Stimulated activated naive CD8-positive, alpha-beta T cell treated with anti-CD3 and anti-CD28 coated beads, Interleukin-15, Interleukin-2, amounts not matched to agents 100 ng/mL and 50 ng/mL, for 24 hours (primary cell): ENCODE measurements at regions not wholly inside any gene's neighbourhood (a gene's known extent, or its start where the extent isn't known, plus 50 kb on each side); places are given as distances from the start of the nearest gene placed in this dataset.
"Not testable (repeated sequence)": the region's sequence is repeated elsewhere in the genome, so short reads cannot be mapped to it uniquely, and the experiment has no call there.

Experiments
- H3K27ac Mint-ChIP-seq: one replicate; pipeline ENCODE4 v1.8.0; 2021; ENCODE audit warnings: mild to moderate bottlenecking, mixed read lengths
- H3K27me3 Mint-ChIP-seq: one replicate; pipeline ENCODE4 v1.8.0; 2021; ENCODE audit warnings: mixed read lengths
- H3K36me3 Mint-ChIP-seq: one replicate; pipeline ENCODE4 v1.8.0; 2021; ENCODE audit warnings: low read depth, mixed read lengths
- H3K4me1 Mint-ChIP-seq: one replicate; pipeline ENCODE4 v1.8.0; 2021; ENCODE audit warnings: low read depth, mixed read lengths
- H3K4me3 Mint-ChIP-seq: one replicate; pipeline ENCODE4 v1.8.0; 2021; ENCODE audit warnings: mild to moderate bottlenecking, mixed read lengths
- H3K9me3 Mint-ChIP-seq: one replicate; pipeline ENCODE4 v1.8.0; 2021; ENCODE audit warnings: mixed read lengths

DNA sequence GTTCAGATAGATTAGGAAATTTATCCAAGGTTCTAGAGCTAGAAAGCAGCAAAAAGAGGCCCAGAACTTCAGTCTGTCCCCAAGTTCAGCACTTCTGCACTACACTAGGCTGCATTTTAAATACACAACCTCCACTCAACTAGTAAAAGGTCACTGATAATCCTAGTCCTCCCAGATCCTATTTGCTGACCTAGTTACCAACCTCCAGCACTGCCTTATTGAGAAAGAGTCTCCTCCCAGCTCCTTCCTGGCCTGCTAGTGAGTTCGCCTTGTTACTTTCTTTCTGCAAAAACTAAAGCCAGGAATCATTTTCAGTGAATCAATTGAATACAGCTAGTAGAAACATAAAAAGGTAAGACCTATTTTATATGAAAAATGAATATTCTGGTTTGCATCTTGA is 84.1 kb upstream of the ZNF800 start:
- peaks cover 17% of the 10 kb centered on the region for H3K4me1 Mint-ChIP-seq
- H3K4me3 Mint-ChIP-seq: no peak overlapping the region
- no peak overlapping the region for H3K27ac Mint-ChIP-seq
- H3K9me3 Mint-ChIP-seq: no peaks in the 10 kb centered on the region
- H3K36me3 Mint-ChIP-seq: no peaks in the 10 kb centered on the region
- peaks cover 8% of the 10 kb centered on the region for H3K27me3 Mint-ChIP-seq

DNA sequence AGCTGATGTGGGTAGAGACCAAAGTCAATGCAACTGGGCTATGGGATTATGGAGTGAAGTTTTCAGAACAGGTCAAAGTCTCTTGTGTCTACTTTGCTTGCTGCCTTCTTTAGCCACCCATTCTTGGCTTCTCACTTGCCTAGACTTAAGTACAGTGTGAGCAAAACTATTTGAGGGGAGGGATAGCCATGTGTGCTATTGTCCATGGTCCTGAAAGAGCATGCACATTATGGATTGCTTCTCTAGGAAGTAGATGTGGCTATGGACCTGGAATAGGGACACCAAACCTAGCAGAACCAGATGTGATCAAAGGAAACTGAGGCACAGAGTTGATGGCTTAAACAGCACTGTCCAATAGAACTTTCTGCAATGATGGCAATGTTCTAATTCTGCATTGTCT is 81.9 kb upstream of the ZNF800 start:
- H3K36me3 Mint-ChIP-seq: no peaks in the 10 kb centered on the region
- H3K9me3 Mint-ChIP-seq: no peaks in the 10 kb centered on the region
- H3K27me3 Mint-ChIP-seq: peaks cover 8% of the 10 kb centered on the region
- H3K4me3 Mint-ChIP-seq: no peak overlapping the region
- H3K27ac Mint-ChIP-seq: no peak overlapping the region
- peaks cover 17% of the 10 kb centered on the region for H3K4me1 Mint-ChIP-seq

- Mint-ChIP-seq H3K4me1 (peaks cover 16% of the 10 kb centered on the region), H3K4me3 (no peak overlapping the region), H3K27ac (no peak overlapping the region), H3K9me3 (no peaks in the 10 kb centered on the region), H3K36me3 (no peaks in the 10 kb centered on the region), H3K27me3 (peaks cover 7% of the 10 kb centered on the region)
These were observed 80.9 kb upstream of the ZNF800 start for GRCh38 chr7:127473409-127473808.

GRCh38 chr7:127460077-127460476 is 67.6 kb upstream of the ZNF800 start:
- H3K36me3 Mint-ChIP-seq: no peaks in the 10 kb centered on the region
- H3K4me3 Mint-ChIP-seq: no peak overlapping the region
- no peaks in the 10 kb centered on the region for H3K9me3 Mint-ChIP-seq
- no peaks in the 10 kb centered on the region for H3K4me1 Mint-ChIP-seq
- H3K27me3 Mint-ChIP-seq: no peaks in the 10 kb centered on the region
- no peak overlapping the region for H3K27ac Mint-ChIP-seq

- not testable (repeated sequence) for H3K9me3 Mint-ChIP-seq, H3K36me3 Mint-ChIP-seq, H3K27ac Mint-ChIP-seq, H3K4me3 Mint-ChIP-seq
- peaks cover 11% of the 10 kb centered on the region for H3K4me1 Mint-ChIP-seq
- peaks cover 17% of the 10 kb centered on the region for H3K27me3 Mint-ChIP-seq
These were observed 58.8 kb upstream of the ZNF800 start for GRCh38 chr7:127451258-127451657.

DNA sequence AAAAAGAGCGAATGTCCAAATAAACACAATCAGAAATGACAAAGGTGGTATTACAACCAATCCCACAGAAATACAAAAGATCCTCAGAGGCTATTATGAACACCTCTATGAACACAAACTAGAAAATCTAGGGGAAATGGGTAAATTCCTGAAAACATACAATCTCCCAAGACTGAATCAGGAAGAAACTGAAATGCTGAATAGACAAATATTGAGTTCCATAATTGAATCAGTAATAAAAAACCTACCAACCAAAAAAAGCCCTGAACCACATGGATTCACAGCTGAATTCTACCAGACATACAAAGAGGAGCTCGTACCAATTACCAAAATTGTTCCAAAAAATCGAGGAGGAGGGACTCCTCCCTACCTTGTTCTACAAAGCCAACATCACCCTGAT is 56.1 kb upstream of the ZNF800 start:
- Mint-ChIP-seq H3K4me3 (no peak overlapping the region), H3K27ac (no peak overlapping the region), H3K27me3 (peaks cover 17% of the 10 kb centered on the region), H3K4me1 (peaks cover 11% of the 10 kb centered on the region), H3K36me3 (no peaks in the 10 kb centered on the region), H3K9me3 (peaks cover 5% of the 10 kb centered on the region)

DNA sequence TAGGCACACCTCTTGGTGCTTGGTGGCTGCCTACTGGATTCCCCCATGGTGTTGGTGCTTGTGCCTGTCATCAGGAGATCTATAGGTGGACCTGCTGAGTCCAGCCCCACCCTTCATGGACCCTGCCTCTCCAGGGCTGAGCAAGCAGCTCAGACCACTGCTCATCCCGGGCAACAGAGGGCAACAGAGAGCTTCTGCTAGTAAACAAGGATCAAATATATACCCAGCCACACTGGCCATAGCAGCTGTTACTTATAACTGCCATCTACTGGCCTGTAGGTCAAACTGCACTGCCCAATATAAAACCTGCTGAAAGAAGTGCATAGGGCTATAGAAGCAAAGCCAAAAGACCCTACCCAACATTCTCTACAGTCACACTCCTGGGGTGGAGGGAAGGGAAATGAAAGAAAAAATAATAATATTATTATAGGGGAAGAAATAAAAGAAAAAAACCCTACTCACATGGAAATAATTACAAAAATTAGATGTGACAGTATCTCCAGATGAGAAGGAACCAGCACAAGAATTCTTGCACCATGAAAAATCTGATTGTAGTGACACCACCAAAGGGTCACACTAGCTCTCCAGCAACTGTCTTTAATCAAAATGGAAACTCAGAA is 54.9 kb upstream of the ZNF800 start:
- Mint-ChIP-seq H3K36me3 (no peaks in the 10 kb centered on the region), H3K27me3 (peaks cover 17% of the 10 kb centered on the region), H3K27ac (no peak overlapping the region), H3K4me3 (no peak overlapping the region), H3K9me3 (peaks cover 5% of the 10 kb centered on the region), H3K4me1 (peaks cover 11% of the 10 kb centered on the region)

GRCh38 chr7:127446842-127447241 is 54.3 kb upstream of the ZNF800 start:
- no peak overlapping the region for H3K4me3 Mint-ChIP-seq

More at GRCh38 chr7:127446842-127447241, 54.3 kb upstream of the ZNF800 start:
- Mint-ChIP-seq H3K27me3 (peaks cover 12% of the 10 kb centered on the region), H3K4me1 (peaks cover 9% of the 10 kb centered on the region), H3K9me3 (no peaks in the 10 kb centered on the region), H3K36me3 (no peaks in the 10 kb centered on the region), H3K27ac (no peak overlapping the region)
